ENCODE measurements at regions not wholly inside any gene's neighbourhood (a gene's known extent, or its start where the extent isn't known, plus 50 kb on each side); places are given as distances from the start of the nearest gene placed in this dataset.

DNA sequence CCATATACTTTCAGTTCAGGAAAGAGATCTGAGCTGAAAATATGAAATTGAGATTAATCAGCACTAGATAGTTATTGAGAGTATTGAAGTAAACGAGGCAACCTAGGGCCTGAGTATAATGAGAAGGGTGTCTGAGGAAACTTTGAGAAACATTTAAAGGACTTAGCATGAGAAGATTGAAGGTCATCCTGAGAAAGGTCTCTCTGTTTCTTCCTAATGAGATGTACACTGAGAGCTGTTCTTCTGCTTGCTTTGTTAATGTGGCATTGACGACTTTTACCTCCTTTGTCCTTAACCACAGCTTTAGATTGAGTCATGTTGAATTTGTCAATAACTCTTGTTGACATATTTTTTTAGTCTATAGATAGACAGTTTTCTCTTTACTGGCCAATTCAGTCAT, 145.1 kb upstream of the ACTBL2 start:
- 61 to 75% (median 67%) methylated on average over 2 of the region's 2 CpGs for WGBS, 5 donors
- H3K27me3 ChIP-seq = no peaks in the 10 kb centered on the region
- TF ChIP-seq POLR2A (IDR thresholded peaks at IDR 0.05) = no peak
- TF ChIP-seq, protein P1, sequence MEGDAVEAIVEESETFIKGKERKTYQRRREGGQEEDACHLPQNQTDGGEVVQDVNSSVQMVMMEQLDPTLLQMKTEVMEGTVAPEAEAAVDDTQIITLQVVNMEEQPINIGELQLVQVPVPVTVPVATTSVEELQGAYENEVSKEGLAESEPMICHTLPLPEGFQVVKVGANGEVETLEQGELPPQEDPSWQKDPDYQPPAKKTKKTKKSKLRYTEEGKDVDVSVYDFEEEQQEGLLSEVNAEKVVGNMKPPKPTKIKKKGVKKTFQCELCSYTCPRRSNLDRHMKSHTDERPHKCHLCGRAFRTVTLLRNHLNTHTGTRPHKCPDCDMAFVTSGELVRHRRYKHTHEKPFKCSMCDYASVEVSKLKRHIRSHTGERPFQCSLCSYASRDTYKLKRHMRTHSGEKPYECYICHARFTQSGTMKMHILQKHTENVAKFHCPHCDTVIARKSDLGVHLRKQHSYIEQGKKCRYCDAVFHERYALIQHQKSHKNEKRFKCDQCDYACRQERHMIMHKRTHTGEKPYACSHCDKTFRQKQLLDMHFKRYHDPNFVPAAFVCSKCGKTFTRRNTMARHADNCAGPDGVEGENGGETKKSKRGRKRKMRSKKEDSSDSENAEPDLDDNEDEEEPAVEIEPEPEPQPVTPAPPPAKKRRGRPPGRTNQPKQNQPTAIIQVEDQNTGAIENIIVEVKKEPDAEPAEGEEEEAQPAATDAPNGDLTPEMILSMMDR (IDR thresholded peaks at IDR 0.05) = no peak
- TF ChIP-seq EP300 (IDR thresholded peaks at IDR 0.05) = no peak
- TF ChIP-seq POLR2AphosphoS5 (IDR thresholded peaks at IDR 0.05) = no peak
- H3K27ac ChIP-seq = no peak overlapping the region
- no peak overlapping the region for H3K4me3 ChIP-seq
- intact Hi-C loops (cut with DNase I; ENCODE audit: low total_unique reads) = no loop called here
- H3K9me3 ChIP-seq = no peaks in the 10 kb centered on the region
- no peaks in the 10 kb centered on the region for H3K4me1 ChIP-seq
- DNase-seq = no peak
- no peaks in the 10 kb centered on the region for H3K36me3 ChIP-seq

DNA sequence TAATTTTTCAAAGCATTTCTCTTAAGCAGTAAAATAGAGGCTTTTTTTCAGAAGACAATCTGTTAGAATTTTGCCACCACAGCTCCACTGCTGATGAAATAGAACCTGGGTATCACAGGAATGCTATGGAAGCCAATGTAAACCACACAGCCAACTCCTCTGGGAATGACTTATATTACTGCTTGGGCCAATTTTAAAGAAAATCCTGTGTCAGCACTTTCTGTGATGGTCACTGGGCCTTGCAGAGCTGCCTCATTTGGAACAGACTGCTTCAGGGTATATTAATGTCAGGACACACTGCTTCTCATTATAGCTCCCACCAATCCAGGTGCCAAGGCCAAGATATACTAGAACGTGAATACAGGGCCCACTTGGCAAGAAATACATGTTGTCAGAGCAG, 144.1 kb upstream of the ACTBL2 start:
- WGBS, 5 donors = 76 to 92% (median 80%) methylated on average over 1 of the region's 1 CpG

DNA sequence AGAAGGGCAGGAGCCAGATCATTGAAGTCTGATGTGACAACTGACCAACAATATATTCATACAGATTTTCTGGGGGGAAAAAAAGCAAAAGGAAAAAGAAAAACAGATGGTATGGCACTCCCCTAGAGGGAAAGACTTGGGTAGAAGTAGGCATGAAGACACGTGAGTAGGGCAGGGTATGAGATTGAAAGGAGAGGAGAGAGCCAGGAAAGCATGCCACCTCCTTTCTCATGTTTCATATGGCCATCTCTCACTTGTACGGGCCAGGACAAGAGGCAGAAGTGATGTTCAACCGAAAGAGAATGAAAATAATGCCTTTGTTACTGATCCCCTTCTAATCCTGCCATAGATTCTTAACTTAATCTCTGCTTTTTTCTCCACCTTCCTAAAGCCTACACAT, 139.0 kb upstream of the ACTBL2 start:
- Histone ChIP-seq H3K27me3 (no peaks in the 10 kb centered on the region), H3K27ac (no peak overlapping the region), H3K9me3 (no peaks in the 10 kb centered on the region), H3K36me3 (no peaks in the 10 kb centered on the region), H3K4me1 (no peaks in the 10 kb centered on the region), H3K4me3 (no peak overlapping the region)
- TF ChIP-seq EP300 (IDR thresholded peaks at IDR 0.05) = no peak
- TF ChIP-seq, protein P1 (IDR thresholded peaks at IDR 0.05) = no peak
- no peak for TF ChIP-seq POLR2AphosphoS5 (IDR thresholded peaks at IDR 0.05)
- TF ChIP-seq POLR2A (IDR thresholded peaks at IDR 0.05) = no peak
- no peak for DNase-seq
- 74 to 90% (median 86%) methylated on average over 3 of the region's 3 CpGs for WGBS, 5 donors
- intact Hi-C loops (cut with DNase I; ENCODE audit: low total_unique reads) = no loop called here

More for the DNA sequence above, 144.1 kb upstream of the ACTBL2 start:
- no peak overlapping the region for H3K27ac ChIP-seq
- no peak overlapping the region for H3K4me3 ChIP-seq
- no peak for TF ChIP-seq EP300 (IDR thresholded peaks at IDR 0.05)
- intact Hi-C loops (cut with DNase I; ENCODE audit: low total_unique reads) = no loop called here
- H3K36me3 ChIP-seq = no peaks in the 10 kb centered on the region
- H3K27me3 ChIP-seq = no peaks in the 10 kb centered on the region
- H3K9me3 ChIP-seq = no peaks in the 10 kb centered on the region
- DNase-seq = no peak
- H3K4me1 ChIP-seq = no peaks in the 10 kb centered on the region

DNA sequence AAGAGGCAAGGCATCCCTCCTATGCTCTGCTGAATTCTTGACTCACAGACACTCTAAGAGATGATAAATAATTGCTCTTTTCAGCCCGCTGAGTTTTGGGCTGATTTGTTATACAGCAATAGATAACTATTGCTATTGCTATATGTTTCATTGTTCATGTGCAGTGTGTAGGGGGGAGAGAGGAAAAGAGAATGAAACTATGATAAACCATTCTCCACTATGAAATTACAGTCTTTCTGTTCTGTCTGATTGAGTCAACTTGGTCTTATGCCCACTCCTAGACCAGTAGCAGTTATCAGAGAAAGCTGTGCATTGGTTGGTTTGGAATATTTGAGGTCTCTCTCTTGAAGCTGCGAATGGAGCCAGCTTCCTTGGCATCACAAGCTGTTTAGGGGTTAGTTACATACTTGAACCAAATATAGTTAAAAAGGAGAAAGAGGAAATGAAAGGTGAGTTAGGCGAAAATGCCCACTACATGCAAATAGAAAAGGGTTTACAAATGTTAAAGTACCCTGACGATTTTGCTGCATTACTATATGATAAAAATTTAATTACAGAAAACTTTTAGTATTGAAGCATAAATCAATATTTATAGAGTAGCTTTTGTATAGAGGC, 136.3 kb upstream of the ACTBL2 start:
- H3K4me1 ChIP-seq = no peaks in the 10 kb centered on the region
- no peak for DNase-seq
- TF ChIP-seq, protein P1 (IDR thresholded peaks at IDR 0.05) = no peak
- TF ChIP-seq EP300 (IDR thresholded peaks at IDR 0.05) = no peak
- no peak for TF ChIP-seq POLR2AphosphoS5 (IDR thresholded peaks at IDR 0.05)
- TF ChIP-seq POLR2A (IDR thresholded peaks at IDR 0.05) = no peak
- no peaks in the 10 kb centered on the region for H3K9me3 ChIP-seq
- no peaks in the 10 kb centered on the region for H3K36me3 ChIP-seq
- intact Hi-C loops (cut with DNase I; ENCODE audit: low total_unique reads) = no loop called here
- H3K27ac ChIP-seq = no peak overlapping the region
- H3K4me3 ChIP-seq = no peak overlapping the region
- H3K27me3 ChIP-seq = no peaks in the 10 kb centered on the region
- 87 to 92% (median 89%) methylated on average over 4 of the region's 4 CpGs for WGBS, 5 donors

DNA sequence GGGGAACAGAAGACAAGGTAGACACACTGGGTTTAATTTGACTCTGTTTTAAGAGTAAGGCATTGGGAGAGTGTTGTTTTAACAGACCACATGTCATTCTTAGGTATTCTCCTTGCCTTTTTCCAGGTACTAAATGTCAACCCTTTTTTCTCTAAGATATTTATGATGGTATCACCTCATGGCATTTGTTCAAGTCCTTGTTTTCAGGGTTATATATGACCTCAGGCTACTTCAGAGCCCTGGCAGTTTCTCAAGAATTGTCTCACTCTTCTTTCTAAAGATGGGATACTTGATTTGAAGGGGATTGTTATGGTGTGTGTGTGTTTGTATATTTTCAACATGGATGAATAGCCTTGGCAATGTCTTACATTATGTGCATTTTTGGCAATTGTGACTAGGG, 131.1 kb upstream of the ACTBL2 start:
- H3K4me3 ChIP-seq = no peak overlapping the region
- TF ChIP-seq POLR2A (IDR thresholded peaks at IDR 0.05) = no peak
- TF ChIP-seq, protein P1 (IDR thresholded peaks at IDR 0.05) = no peak
- H3K27ac ChIP-seq = no peak overlapping the region
- no peaks in the 10 kb centered on the region for H3K36me3 ChIP-seq
- peak in 1 of 2 donors; percentile 15 for DNase-seq
- H3K9me3 ChIP-seq = no peaks in the 10 kb centered on the region
- no peaks in the 10 kb centered on the region for H3K4me1 ChIP-seq
- no peaks in the 10 kb centered on the region for H3K27me3 ChIP-seq
- intact Hi-C loops (cut with DNase I; ENCODE audit: low total_unique reads) = no loop called here

All from stomach (tissue), 8 donors.